Keratinocyte (primary cell): ENCODE measurements at regions not wholly inside any gene's neighbourhood (a gene's known extent, or its start where the extent isn't known, plus 50 kb on each side); places are given as distances from the start of the nearest gene placed in this dataset.

Source experiments
- DNase-seq: peaks from one replicate; pipeline ENCODE4 v3.0.0-alpha.2; 2011; ENCODE audit warnings: low read depth, missing footprints, low spot score
- FAIRE-seq: peaks from 2 replicates; lab custom pipeline; 2011; peaks lifted over from hg19 to GRCh38; lab: Jason Lieb, UNC
- H2AFZ ChIP-seq: 2 replicates; pipeline ENCODE4 v1.6.0; 2012; ENCODE audit warnings: low read length, control low read depth, inconsistent platforms; ENCODE audit not compliant: control insufficient read depth
- H3K27ac ChIP-seq: 2 replicates; pipeline ENCODE4 v1.5.1; 2011; ENCODE audit warnings: low read length; ENCODE audit not compliant: control insufficient read depth, insufficient read depth
- H3K27me3 ChIP-seq: 3 replicates; pipeline ENCODE4 v1.6.0; 2011; ENCODE audit warnings: low read length; ENCODE audit not compliant: control insufficient read depth, insufficient read depth; ENCODE audit errors: extremely low read depth
- H3K36me3 ChIP-seq, 2 experiments: 2 replicates in 1 of 2; 3 replicates in 1 of 2; pipeline ENCODE4 v1.5.1; 2011; ENCODE audit warnings: low read length in 2 of 2, mild to moderate bottlenecking in 1 of 2; ENCODE audit not compliant: control insufficient read depth in 2 of 2, insufficient read depth in 2 of 2; ENCODE audit errors: extremely low read depth in 1 of 2
- H3K4me1 ChIP-seq: 3 replicates; pipeline ENCODE4 v1.5.1; 2011; ENCODE audit warnings: low read length; ENCODE audit not compliant: control insufficient read depth, insufficient read depth; ENCODE audit errors: extremely low read depth
- H3K4me2 ChIP-seq: 3 replicates; pipeline ENCODE4 v1.6.0; 2011; ENCODE audit warnings: low read depth, low read length; ENCODE audit not compliant: control insufficient read depth, insufficient read depth; ENCODE audit errors: extremely low read depth
- H3K4me3 ChIP-seq, 3 experiments: fragments of 200-600 bp in 1 of 3; sonication (generic) in 1 of 3; 2 replicates in 2 of 3; 3 replicates in 1 of 3; pipeline ENCODE4 v1.5.1; 2011 to 2016; ENCODE audit warnings: low read length in 3 of 3, mild to moderate bottlenecking in 3 of 3, control low read depth in 2 of 3, inconsistent platforms in 1 of 3, low read depth in 1 of 3, mixed read lengths in 1 of 3, mixed run types in 1 of 3, moderate library complexity in 1 of 3; ENCODE audit not compliant: control insufficient read depth in 2 of 3, insufficient read depth in 2 of 3; ENCODE audit errors: extremely low read depth in 1 of 3
- H3K79me2 ChIP-seq: 2 replicates; pipeline ENCODE4 v1.6.0; 2012; ENCODE audit warnings: low read length; ENCODE audit not compliant: control insufficient read depth, insufficient read depth
- H3K9ac ChIP-seq: 3 replicates; pipeline ENCODE4 v1.6.0; 2011; ENCODE audit warnings: low read length; ENCODE audit not compliant: control insufficient read depth, insufficient read depth; ENCODE audit errors: extremely low read depth
- H3K9me1 ChIP-seq: 3 replicates; pipeline ENCODE4 v1.6.0; 2011; ENCODE audit warnings: low read length; ENCODE audit not compliant: control insufficient read depth, insufficient read depth; ENCODE audit errors: extremely low read depth
- H3K9me3 ChIP-seq: 2 replicates; pipeline ENCODE4 v1.5.1; 2012; ENCODE audit warnings: low read depth, low read length; ENCODE audit not compliant: control insufficient read depth
- H4K20me1 ChIP-seq: 3 replicates; pipeline ENCODE4 v1.6.0; 2011; ENCODE audit warnings: low read length; ENCODE audit not compliant: control insufficient read depth, insufficient read depth; ENCODE audit errors: extremely low read depth
- CTCF ChIP-seq, 3 experiments: IDR thresholded peaks in 1 of 3; conservative IDR thresholded peaks in 1 of 3; optimal IDR thresholded peaks in 1 of 3; 2 replicates in 2 of 3; 3 replicates in 1 of 3; pipeline versions ENCODE3 to v1.5.1; 2011; ENCODE audit warnings: low read length in 3 of 3, mild to moderate bottlenecking in 3 of 3, moderate library complexity in 2 of 3, control low read depth in 1 of 3, inconsistent platforms in 1 of 3; ENCODE audit not compliant: insufficient read depth in 2 of 3; ENCODE audit errors: extremely low read depth in 1 of 3
- EZH2 ChIP-seq: IDR thresholded peaks from one replicate; pipeline ENCODE4 v1.6.1; 2012; ENCODE audit warnings: inconsistent platforms, mild to moderate bottlenecking, low read length, moderate library complexity
- dilution Hi-C: fragments of 300-500 bp; cut with MboI; formaldehyde crosslinking; loops from one replicate; pipeline ENCODE4 v1.7.0; 2020; ENCODE audit warnings: low sequenced_read_pairs; ENCODE audit not compliant: extremely low pct_ligation_motif_present

DNA sequence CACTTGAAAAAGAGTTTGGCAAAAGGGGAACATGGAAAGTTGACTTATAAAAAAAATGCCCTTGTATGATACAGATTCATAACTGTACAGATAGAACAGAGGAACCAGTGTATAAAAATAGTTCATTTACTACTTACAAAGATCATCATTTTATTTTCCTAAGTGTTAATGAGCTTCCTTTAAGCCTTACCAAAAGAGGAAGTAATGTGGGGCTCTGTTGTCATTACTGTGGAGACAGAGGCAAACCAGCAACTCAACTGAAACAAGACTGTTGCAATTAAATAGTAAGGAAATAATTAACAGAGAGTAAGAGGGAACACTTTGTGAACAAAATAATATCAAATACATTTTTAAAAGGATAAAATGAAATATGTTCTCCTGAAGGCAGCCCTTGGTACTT is 526.2 kb upstream of the ADARB2 start:
- Histone ChIP-seq H3K27ac (no peak overlapping the region), H3K4me1 (no peaks in the 10 kb centered on the region), H3K9me3 (no peaks in the 10 kb centered on the region), H3K9ac (no peak overlapping the region), H3K27me3 (no peaks in the 10 kb centered on the region), H3K4me3 (no peak overlapping the region), H3K4me2 (no peak overlapping the region), H2AFZ (no peak overlapping the region), H4K20me1 (no peaks in the 10 kb centered on the region), H3K36me3 (no peaks in the 10 kb centered on the region), H3K79me2 (no peaks in the 10 kb centered on the region), H3K9me1 (no peaks in the 10 kb centered on the region)
- TF ChIP-seq CTCF (optimal IDR thresholded peaks at IDR 0.05 in 1 of 3, IDR thresholded peaks at IDR 0.05 in 1 of 3, conservative IDR thresholded peaks at IDR 0.05 in 1 of 3; ENCODE audit: extremely low read depth in 1 of 3, insufficient read depth in 2 of 3, low read length in 3 of 3) (no peak), EZH2 (no peak)
- dilution Hi-C loops, result no loop called here
- no peak for FAIRE-seq
- no peak for DNase-seq

GRCh38 chr10:2262878-2263277 is 525.6 kb upstream of the ADARB2 start:
- Histone ChIP-seq H4K20me1 (no peaks in the 10 kb centered on the region), H3K9me1 (no peaks in the 10 kb centered on the region), H3K4me3 (no peak overlapping the region), H2AFZ (no peak overlapping the region), H3K9ac (no peak overlapping the region), H3K9me3 (no peaks in the 10 kb centered on the region), H3K36me3 (no peaks in the 10 kb centered on the region), H3K4me1 (no peaks in the 10 kb centered on the region), H3K79me2 (no peaks in the 10 kb centered on the region), H3K27me3 (no peaks in the 10 kb centered on the region), H3K27ac (no peak overlapping the region), H3K4me2 (no peak overlapping the region)
- TF ChIP-seq CTCF (optimal IDR thresholded peaks at IDR 0.05 in 1 of 3, IDR thresholded peaks at IDR 0.05 in 1 of 3, conservative IDR thresholded peaks at IDR 0.05 in 1 of 3; ENCODE audit: extremely low read depth in 1 of 3, insufficient read depth in 2 of 3, low read length in 3 of 3), result no peak
- DNase-seq (no peak), FAIRE-seq (no peak)
- dilution Hi-C loops, result no loop called here
